Vagina (tissue), 2 donors: ENCODE measurements at regions not wholly inside any gene's neighbourhood (a gene's known extent, or its start where the extent isn't known, plus 50 kb on each side); places are given as distances from the start of the nearest gene placed in this dataset.
"Not testable (repeated sequence)": the region's sequence is repeated elsewhere in the genome, so short reads cannot be mapped to it uniquely, and the experiment has no call there.

Experiments
- DNase-seq, 2 donors: peaks; one replicate each; pipeline ENCODE4 v3.0.0-alpha.2; 2017; ENCODE audit errors: extremely low spot score in 2 of 2
- H3K27ac ChIP-seq: fragments of 200-600 bp; sonication (generic); one replicate; pipeline ENCODE4 v1.5.1; 2019
- H3K27me3 ChIP-seq: fragments of 200-600 bp; sonication (generic); one replicate; pipeline ENCODE4 v1.5.1; 2019
- H3K36me3 ChIP-seq, 2 donors: fragments of 200-600 bp; sonication (generic); one replicate each; pipeline ENCODE4 v1.5.1; 2017 to 2019
- H3K4me1 ChIP-seq: fragments of 200-600 bp; sonication (generic); one replicate; pipeline ENCODE4 v1.5.1; 2019
- H3K4me3 ChIP-seq, 2 donors: fragments of 200-600 bp; sonication (generic); 1 replicate in 1 of 2; 2 replicates in 1 of 2; pipeline ENCODE4 v1.5.1; 2016 to 2019
- H3K9me3 ChIP-seq: fragments of 200-600 bp; sonication (generic); one replicate; pipeline ENCODE4 v1.5.1; 2019
- CTCF ChIP-seq, 3 experiments: fragments of 450-650 bp in 2 of 3; fragments of 200-600 bp in 1 of 3; sonication (generic) in 1 of 3; IDR thresholded peaks; one replicate each; pipeline ENCODE4 v1.5.1; 2017 to 2019; ENCODE audit warnings: antibody characterized with exemption in 3 of 3, mild to moderate bottlenecking in 2 of 3, moderate library complexity in 2 of 3
- POLR2A ChIP-seq, 2 donors: fragments of 450-650 bp; IDR thresholded peaks; one replicate each; pipeline ENCODE4 v1.6.1; 2017; ENCODE audit warnings: antibody characterized with exemption in 2 of 2, mild to moderate bottlenecking in 2 of 2, moderate library complexity in 2 of 2
- POLR2AphosphoS5 ChIP-seq, 2 donors: sonication (generic); formaldehyde crosslinking; IDR thresholded peaks; one replicate each; pipeline ENCODE4 v1.9.0; 2017; ENCODE audit warnings: antibody characterized with exemption in 2 of 2, mild to moderate bottlenecking in 2 of 2, low read depth in 1 of 2; ENCODE audit not compliant: insufficient read depth in 1 of 2
- intact Hi-C: fragments of 100-400 bp; cut with DNase I; formaldehyde crosslinking; loops from one replicate; pipeline ENCODE4 v1.15.1; 2023

GRCh38 chr2:138244501-138244925, 257.1 kb upstream of the SPOPL start:
- H3K27ac ChIP-seq, result no peak overlapping the region
- intact Hi-C loops, result no loop called here
- no peaks in the 10 kb centered on the region for H3K9me3 ChIP-seq
- H3K4me1 ChIP-seq, result no peaks in the 10 kb centered on the region
- no peaks in the 10 kb centered on the region for H3K36me3 ChIP-seq
- DNase-seq, result no peak
- H3K27me3 ChIP-seq, result no peaks in the 10 kb centered on the region
- no peak overlapping the region for H3K4me3 ChIP-seq
- TF ChIP-seq POLR2AphosphoS5 (IDR thresholded peaks at IDR 0.05; ENCODE audit: insufficient read depth in 1 of 2, low read depth in 1 of 2) (no peak), CTCF (IDR thresholded peaks at IDR 0.05) (no peak), POLR2A (IDR thresholded peaks at IDR 0.05) (no peak)

GRCh38 chr2:138245310-138245709, 256.3 kb upstream of the SPOPL start:
- no peak for DNase-seq
- no peak for TF ChIP-seq POLR2A (IDR thresholded peaks at IDR 0.05)
- no peak for TF ChIP-seq POLR2AphosphoS5 (IDR thresholded peaks at IDR 0.05; ENCODE audit: insufficient read depth in 1 of 2, low read depth in 1 of 2)
- no peak for TF ChIP-seq CTCF (IDR thresholded peaks at IDR 0.05)
- Histone ChIP-seq H3K27me3 (no peaks in the 10 kb centered on the region), H3K9me3 (no peaks in the 10 kb centered on the region), H3K36me3 (no peaks in the 10 kb centered on the region), H3K27ac (no peak overlapping the region), H3K4me3 (no peak overlapping the region), H3K4me1 (no peaks in the 10 kb centered on the region)
- intact Hi-C loops, result no loop called here

GRCh38 chr2:138247302-138247701, 254.3 kb upstream of the SPOPL start:
- Histone ChIP-seq H3K36me3 (no peaks in the 10 kb centered on the region), H3K9me3 (no peaks in the 10 kb centered on the region), H3K27me3 (no peaks in the 10 kb centered on the region), H3K4me1 (no peaks in the 10 kb centered on the region), H3K4me3 (no peak overlapping the region), H3K27ac (no peak overlapping the region)
- no peak for TF ChIP-seq CTCF (IDR thresholded peaks at IDR 0.05)
- TF ChIP-seq POLR2A (IDR thresholded peaks at IDR 0.05), result no peak
- TF ChIP-seq POLR2AphosphoS5 (IDR thresholded peaks at IDR 0.05; ENCODE audit: insufficient read depth in 1 of 2, low read depth in 1 of 2), result no peak
- intact Hi-C loops, result no loop called here
- no peak for DNase-seq

DNA sequence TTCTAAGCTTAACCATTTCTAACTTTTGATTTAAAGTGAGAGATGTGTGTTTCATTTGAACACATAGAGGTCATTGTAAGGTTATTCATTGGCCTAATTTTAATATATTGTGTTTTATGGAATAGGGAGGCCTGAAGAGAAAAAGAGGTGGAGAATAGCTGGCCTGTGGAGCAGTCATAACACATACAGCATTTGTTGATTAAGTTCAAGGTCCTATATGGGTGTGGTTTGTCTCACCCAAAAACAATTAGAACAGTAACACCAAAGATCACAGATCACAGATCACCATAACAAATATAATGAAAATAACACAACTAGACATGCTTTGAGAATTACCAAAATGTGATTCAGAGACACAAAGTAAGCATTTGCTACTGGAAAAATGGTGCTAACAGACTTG, 252.4 kb upstream of the SPOPL start:
- no peak for DNase-seq
- H3K27ac ChIP-seq, result no peak overlapping the region

DNA sequence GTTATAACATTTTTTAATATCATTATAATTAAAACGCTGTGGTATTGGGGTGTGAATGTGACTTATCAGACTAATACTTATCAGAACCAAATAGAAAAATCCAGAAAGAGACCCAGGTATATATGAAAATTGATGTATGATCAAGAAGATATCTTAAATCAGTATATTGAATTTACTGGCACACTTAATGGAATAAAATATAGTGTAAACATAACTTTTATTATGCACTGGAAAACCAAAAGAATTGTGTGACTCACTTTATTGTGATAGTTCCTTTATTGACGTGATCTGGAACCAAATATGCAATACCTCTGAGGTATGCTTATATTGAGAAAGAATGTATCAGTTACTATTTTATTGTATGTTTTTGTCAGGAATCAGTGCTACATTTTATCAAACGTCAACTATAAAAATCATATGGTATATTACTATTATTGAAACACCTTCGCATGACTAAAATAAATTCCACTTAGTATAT, 250.7 kb upstream of the SPOPL start:
- intact Hi-C loops, H3K27me3 ChIP-seq, DNase-seq, H3K4me1 ChIP-seq, H3K27ac ChIP-seq, H3K9me3 ChIP-seq, H3K36me3 ChIP-seq, H3K4me3 ChIP-seq: not testable (repeated sequence)

More for the DNA sequence above, 252.4 kb upstream of the SPOPL start:
- intact Hi-C loops, result no loop called here
- no peak overlapping the region for H3K4me3 ChIP-seq
- no peak for TF ChIP-seq POLR2A (IDR thresholded peaks at IDR 0.05)
- no peak for TF ChIP-seq POLR2AphosphoS5 (IDR thresholded peaks at IDR 0.05; ENCODE audit: insufficient read depth in 1 of 2, low read depth in 1 of 2)
- TF ChIP-seq CTCF (IDR thresholded peaks at IDR 0.05), result no peak
- H3K4me1 ChIP-seq, result no peaks in the 10 kb centered on the region
- no peaks in the 10 kb centered on the region for H3K36me3 ChIP-seq
- H3K27me3 ChIP-seq, result no peaks in the 10 kb centered on the region
- H3K9me3 ChIP-seq, result no peaks in the 10 kb centered on the region

GRCh38 chr2:138252587-138252986, 249.0 kb upstream of the SPOPL start:
- Histone ChIP-seq H3K36me3 (no peaks in the 10 kb centered on the region), H3K27ac (no peak overlapping the region), H3K27me3 (no peaks in the 10 kb centered on the region), H3K9me3 (no peaks in the 10 kb centered on the region), H3K4me3 (no peak overlapping the region), H3K4me1 (no peaks in the 10 kb centered on the region)
- intact Hi-C loops, result no loop called here
- DNase-seq, result no peak
- TF ChIP-seq CTCF (IDR thresholded peaks at IDR 0.05) (no peak), POLR2AphosphoS5 (IDR thresholded peaks at IDR 0.05; ENCODE audit: insufficient read depth in 1 of 2, low read depth in 1 of 2) (no peak), POLR2A (IDR thresholded peaks at IDR 0.05) (no peak)
